ENCODE measurements at regions not wholly inside any gene's neighbourhood (a gene's known extent, or its start where the extent isn't known, plus 50 kb on each side); places are given as distances from the start of the nearest gene placed in this dataset.

DNA sequence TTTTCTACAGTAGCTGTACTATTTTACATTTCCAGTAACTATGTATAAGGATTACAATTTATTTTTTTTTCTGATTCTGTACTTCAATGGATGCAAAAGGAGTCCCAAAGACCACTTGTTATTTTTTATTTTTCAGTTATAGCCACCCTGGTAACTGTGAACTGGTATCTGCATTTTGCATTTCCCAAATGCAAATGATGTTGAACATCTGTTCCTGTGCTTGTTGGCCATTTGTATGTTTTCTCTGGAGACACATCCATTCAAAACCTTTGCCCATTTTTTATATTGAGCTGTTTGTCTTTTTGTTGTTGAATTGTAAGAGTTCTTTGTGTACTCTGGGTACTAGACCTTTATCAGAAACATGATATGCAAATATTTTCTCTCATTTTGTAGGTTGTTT, 485.6 kb downstream of the LRIG3 start:
- no peak overlapping the region for H3K4me3 ChIP-seq (ENCODE audit: low read depth in 1 of 2, low read length in 2 of 2)
- no peak for DNase-seq
- TF ChIP-seq EZH2 (IDR thresholded peaks at IDR 0.05; ENCODE audit: borderline replicate concordance, low read depth, low read length, severe bottlenecking): no peak
- TF ChIP-seq, protein P1, sequence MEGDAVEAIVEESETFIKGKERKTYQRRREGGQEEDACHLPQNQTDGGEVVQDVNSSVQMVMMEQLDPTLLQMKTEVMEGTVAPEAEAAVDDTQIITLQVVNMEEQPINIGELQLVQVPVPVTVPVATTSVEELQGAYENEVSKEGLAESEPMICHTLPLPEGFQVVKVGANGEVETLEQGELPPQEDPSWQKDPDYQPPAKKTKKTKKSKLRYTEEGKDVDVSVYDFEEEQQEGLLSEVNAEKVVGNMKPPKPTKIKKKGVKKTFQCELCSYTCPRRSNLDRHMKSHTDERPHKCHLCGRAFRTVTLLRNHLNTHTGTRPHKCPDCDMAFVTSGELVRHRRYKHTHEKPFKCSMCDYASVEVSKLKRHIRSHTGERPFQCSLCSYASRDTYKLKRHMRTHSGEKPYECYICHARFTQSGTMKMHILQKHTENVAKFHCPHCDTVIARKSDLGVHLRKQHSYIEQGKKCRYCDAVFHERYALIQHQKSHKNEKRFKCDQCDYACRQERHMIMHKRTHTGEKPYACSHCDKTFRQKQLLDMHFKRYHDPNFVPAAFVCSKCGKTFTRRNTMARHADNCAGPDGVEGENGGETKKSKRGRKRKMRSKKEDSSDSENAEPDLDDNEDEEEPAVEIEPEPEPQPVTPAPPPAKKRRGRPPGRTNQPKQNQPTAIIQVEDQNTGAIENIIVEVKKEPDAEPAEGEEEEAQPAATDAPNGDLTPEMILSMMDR (IDR thresholded peaks at IDR 0.05; ENCODE audit: borderline replicate concordance, extremely low read depth, low read length, poor library complexity, severe bottlenecking): no peak

DNA sequence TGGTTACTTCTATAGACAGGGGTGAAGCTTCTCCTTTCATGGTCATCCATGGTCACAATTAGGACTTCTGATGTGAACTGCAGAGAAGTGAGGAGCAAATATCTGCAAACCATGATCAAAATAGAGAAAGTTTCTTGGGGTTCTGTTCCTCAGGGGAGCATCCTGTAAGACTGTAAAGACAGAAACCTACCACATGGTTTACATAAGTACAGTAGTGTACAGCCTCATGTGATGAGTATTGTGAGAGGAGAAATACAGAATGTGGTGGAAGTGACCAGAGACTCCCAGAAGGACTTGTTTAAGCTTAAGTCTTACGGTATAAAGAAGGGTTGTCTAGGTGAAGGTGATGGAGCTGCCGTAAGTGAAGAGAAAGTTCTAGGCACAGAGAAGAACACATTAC, 484.7 kb downstream of the LRIG3 start:
- H3K9me3 ChIP-seq (ENCODE audit: insufficient read depth, low read length, severe bottlenecking): no peaks in the 10 kb centered on the region
- TF ChIP-seq, protein P1 (IDR thresholded peaks at IDR 0.05; ENCODE audit: borderline replicate concordance, extremely low read depth, low read length, poor library complexity, severe bottlenecking): no peak
- no peak for TF ChIP-seq EZH2 (IDR thresholded peaks at IDR 0.05; ENCODE audit: borderline replicate concordance, low read depth, low read length, severe bottlenecking)
- H4K20me1 ChIP-seq (ENCODE audit: insufficient read depth, low read length): no peaks in the 10 kb centered on the region
- H2AFZ ChIP-seq (ENCODE audit: low read depth, low read length): no peak overlapping the region
- no peak overlapping the region for H3K4me2 ChIP-seq (ENCODE audit: insufficient read depth, low read length)
- no peak overlapping the region for H3K27ac ChIP-seq (ENCODE audit: low read length)
- no peak overlapping the region for H3K4me3 ChIP-seq (ENCODE audit: low read depth in 1 of 2, low read length in 2 of 2)
- H3K79me2 ChIP-seq (ENCODE audit: insufficient read depth, low read length): no peaks in the 10 kb centered on the region
- no peak overlapping the region for H3K9ac ChIP-seq (ENCODE audit: low read depth, low read length)
- H3K36me3 ChIP-seq (ENCODE audit: insufficient read depth, low read length): no peaks in the 10 kb centered on the region
- no peaks in the 10 kb centered on the region for H3K27me3 ChIP-seq (ENCODE audit: insufficient read depth, low read length, poor library complexity)
- no peaks in the 10 kb centered on the region for H3K4me1 ChIP-seq (ENCODE audit: insufficient read depth, low read length)
- DNase-seq: no peak
- ATAC-seq (ENCODE audit: insufficient read depth, low read depth): no peak

More for the DNA sequence above, 485.6 kb downstream of the LRIG3 start:
- no peak overlapping the region for H3K27ac ChIP-seq (ENCODE audit: low read length)
- no peaks in the 10 kb centered on the region for H3K79me2 ChIP-seq (ENCODE audit: insufficient read depth, low read length)
- H3K9ac ChIP-seq (ENCODE audit: low read depth, low read length): no peak overlapping the region
- no peaks in the 10 kb centered on the region for H3K9me3 ChIP-seq (ENCODE audit: insufficient read depth, low read length, severe bottlenecking)
- no peaks in the 10 kb centered on the region for H3K27me3 ChIP-seq (ENCODE audit: insufficient read depth, low read length, poor library complexity)
- ATAC-seq (ENCODE audit: insufficient read depth, low read depth): no peak
- no peaks in the 10 kb centered on the region for H3K36me3 ChIP-seq (ENCODE audit: insufficient read depth, low read length)
- H3K4me1 ChIP-seq (ENCODE audit: insufficient read depth, low read length): no peaks in the 10 kb centered on the region
- no peak overlapping the region for H3K4me2 ChIP-seq (ENCODE audit: insufficient read depth, low read length)
- no peaks in the 10 kb centered on the region for H4K20me1 ChIP-seq (ENCODE audit: insufficient read depth, low read length)
- H2AFZ ChIP-seq (ENCODE audit: low read depth, low read length): no peak overlapping the region

DNA sequence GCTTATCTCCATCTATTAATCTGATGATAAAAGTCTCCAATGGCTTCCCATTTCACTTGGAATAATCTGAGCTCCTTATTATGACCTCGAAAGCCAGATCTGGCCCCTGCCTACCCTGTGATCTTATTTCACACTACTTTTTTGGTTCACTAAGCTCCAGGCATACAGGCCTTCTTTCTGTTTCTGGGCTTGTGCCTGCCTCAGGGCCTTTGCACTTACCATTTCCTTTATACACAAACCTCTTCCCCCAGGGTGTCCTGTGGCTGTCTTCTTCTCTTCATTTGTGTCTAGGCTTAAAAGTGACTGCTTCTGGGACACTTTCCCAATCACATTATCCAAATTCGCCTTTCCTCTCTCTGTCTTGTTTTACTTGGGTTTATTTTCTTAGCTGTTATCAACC, 478.8 kb downstream of the LRIG3 start:
- H3K27ac ChIP-seq (ENCODE audit: low read length): no peak overlapping the region
- H4K20me1 ChIP-seq (ENCODE audit: insufficient read depth, low read length): no peaks in the 10 kb centered on the region
- H3K79me2 ChIP-seq (ENCODE audit: insufficient read depth, low read length): no peaks in the 10 kb centered on the region
- TF ChIP-seq EZH2 (IDR thresholded peaks at IDR 0.05; ENCODE audit: borderline replicate concordance, low read depth, low read length, severe bottlenecking): no peak
- TF ChIP-seq, protein P1 (IDR thresholded peaks at IDR 0.05; ENCODE audit: borderline replicate concordance, extremely low read depth, low read length, poor library complexity, severe bottlenecking): no peak
- H3K4me2 ChIP-seq (ENCODE audit: insufficient read depth, low read length): no peak overlapping the region
- no peak for DNase-seq
- peaks cover 3% of the 10 kb centered on the region for H3K27me3 ChIP-seq (ENCODE audit: insufficient read depth, low read length, poor library complexity)
- H2AFZ ChIP-seq (ENCODE audit: low read depth, low read length): no peak overlapping the region
- no peaks in the 10 kb centered on the region for H3K4me1 ChIP-seq (ENCODE audit: insufficient read depth, low read length)
- H3K9ac ChIP-seq (ENCODE audit: low read depth, low read length): no peak overlapping the region
- no peak for ATAC-seq (ENCODE audit: insufficient read depth, low read depth)
- no peak overlapping the region for H3K4me3 ChIP-seq (ENCODE audit: low read depth in 1 of 2, low read length in 2 of 2)
- no peaks in the 10 kb centered on the region for H3K9me3 ChIP-seq (ENCODE audit: insufficient read depth, low read length, severe bottlenecking)
- H3K36me3 ChIP-seq (ENCODE audit: insufficient read depth, low read length): no peaks in the 10 kb centered on the region
